Natural killer cell treated with Interleukin-12 subunit alpha and Interleukin-12 subunit beta and Interleukin-15 and Interleukin-18, amount 100 ng/mL, for 72 hours (primary cell): ENCODE measurements at regions not wholly inside any gene's neighbourhood (a gene's known extent, or its start where the extent isn't known, plus 50 kb on each side); places are given as distances from the start of the nearest gene placed in this dataset.
"Not testable (repeated sequence)": the region's sequence is repeated elsewhere in the genome, so short reads cannot be mapped to it uniquely, and the experiment has no call there.

Experiments
- ATAC-seq, 2 donors: fragments of 150-1000 bp; cut with Tn5 transposase in 1 of 2; sonication (Bioruptor Pico), chemical (Tn5 transposase) in 1 of 2; 2 replicates each; pipeline ENCODE4 v1.10.0; 2021
- DNase-seq: peaks from one replicate; pipeline ENCODE4 v3.0.0; 2022; ENCODE audit warnings: low spot score
- H3K27ac Mint-ChIP-seq, 2 donors: 1 replicate in 1 of 2; 2 replicates in 1 of 2; pipeline ENCODE4 v1.8.0; 2022; ENCODE audit warnings: mixed read lengths in 2 of 2, mild to moderate bottlenecking in 1 of 2, moderate library complexity in 1 of 2
- H3K27me3 Mint-ChIP-seq, 2 donors: 1 replicate in 1 of 2; 2 replicates in 1 of 2; pipeline ENCODE4 v1.8.0; 2022; ENCODE audit warnings: mixed read lengths in 2 of 2
- H3K36me3 Mint-ChIP-seq: one replicate; pipeline ENCODE4 v1.8.0; 2022; ENCODE audit warnings: mixed read lengths
- H3K4me1 Mint-ChIP-seq, 2 donors: 1 replicate in 1 of 2; 2 replicates in 1 of 2; pipeline ENCODE4 v1.8.0; 2022; ENCODE audit warnings: low read depth in 2 of 2, mixed read lengths in 2 of 2, mild to moderate bottlenecking in 1 of 2
- H3K4me3 Mint-ChIP-seq: one replicate; pipeline ENCODE4 v1.8.0; 2022; ENCODE audit warnings: mixed read lengths
- H3K9me3 Mint-ChIP-seq: 2 replicates; pipeline ENCODE4 v1.8.0; 2022; ENCODE audit warnings: mixed read lengths

DNA sequence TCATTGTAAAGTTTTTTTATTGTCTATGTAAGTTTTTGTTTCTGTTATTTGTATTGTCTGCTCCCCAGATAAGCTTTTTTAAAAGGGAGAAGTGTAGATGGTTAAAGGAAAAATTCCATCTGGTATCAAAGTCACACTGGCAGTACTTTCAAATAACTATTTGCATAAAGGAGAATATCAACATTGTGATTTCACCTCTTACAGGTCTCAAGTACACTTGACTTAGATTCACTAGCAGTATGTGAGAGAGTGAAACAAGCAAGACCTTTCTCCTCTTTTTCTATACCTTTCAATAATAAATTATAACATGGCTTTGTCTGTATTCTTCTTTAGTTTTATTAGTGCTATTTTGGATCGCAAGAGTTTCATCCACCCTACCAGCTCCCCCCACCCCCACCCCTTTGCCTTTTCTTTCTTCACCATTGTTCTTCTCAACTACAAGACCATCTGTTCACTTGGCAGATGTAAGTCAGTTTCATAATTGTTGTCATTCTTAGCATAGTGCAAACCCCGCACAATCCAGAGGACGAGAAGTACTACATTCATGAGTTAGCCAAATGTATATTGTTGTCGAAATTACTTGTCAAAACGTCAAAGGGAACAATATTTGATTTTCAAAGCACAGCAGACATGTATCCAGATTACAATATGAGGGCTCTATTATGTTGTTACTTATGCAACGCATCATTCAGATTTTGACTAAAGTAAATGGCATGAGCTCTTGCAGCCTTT is 602.7 kb upstream of the FLRT2 start:
- Mint-ChIP-seq H3K9me3 (peaks cover 22% of the 10 kb centered on the region), H3K4me3 (no peak overlapping the region), H3K27me3 (no peaks in the 10 kb centered on the region), H3K4me1 (no peaks in the 10 kb centered on the region), H3K27ac (no peak overlapping the region), H3K36me3 (peaks cover 5% of the 10 kb centered on the region)
- DNase-seq (no peak), ATAC-seq (no peak)

GRCh38 chr14:84929086-84929485 is 600.9 kb upstream of the FLRT2 start:
- H3K27ac Mint-ChIP-seq, result no peak overlapping the region

GRCh38 chr14:84929834-84930233 is 600.1 kb upstream of the FLRT2 start:
- Mint-ChIP-seq H3K36me3 (peaks cover under 1% of the 10 kb centered on the region), H3K4me1 (no peaks in the 10 kb centered on the region), H3K27ac (no peak overlapping the region), H3K27me3 (no peaks in the 10 kb centered on the region), H3K4me3 (no peak overlapping the region), H3K9me3 (peaks cover 17% of the 10 kb centered on the region)
- DNase-seq, result no peak
- no peak for ATAC-seq

More at GRCh38 chr14:84929086-84929485, 600.9 kb upstream of the FLRT2 start:
- no peaks in the 10 kb centered on the region for H3K27me3 Mint-ChIP-seq
- H3K36me3 Mint-ChIP-seq, result peaks cover 5% of the 10 kb centered on the region
- DNase-seq (no peak), ATAC-seq (no peak)
- peaks cover 24% of the 10 kb centered on the region for H3K9me3 Mint-ChIP-seq
- no peak overlapping the region for H3K4me3 Mint-ChIP-seq
- no peaks in the 10 kb centered on the region for H3K4me1 Mint-ChIP-seq

DNA sequence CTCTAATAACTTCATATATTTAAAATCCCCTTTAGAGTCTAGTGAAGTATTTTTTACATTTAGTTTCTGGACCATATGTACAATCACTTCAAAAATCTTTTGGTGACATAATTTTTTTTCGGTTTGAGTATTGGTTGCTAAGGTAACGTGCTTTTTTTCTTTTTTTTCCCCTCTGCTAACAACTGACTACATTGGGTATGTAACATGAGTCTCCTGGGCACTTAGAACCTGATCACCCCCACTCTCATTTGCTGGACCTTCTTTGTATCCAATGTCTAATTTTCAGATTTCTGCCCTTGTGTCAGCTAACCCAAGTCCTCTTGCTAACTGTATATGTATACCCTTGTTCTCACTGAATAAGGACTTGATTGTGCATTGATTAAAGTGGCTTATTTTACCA is 592.9 kb upstream of the FLRT2 start:
- ATAC-seq (no peak), DNase-seq (no peak)
- Mint-ChIP-seq H3K36me3 (peaks cover 4% of the 10 kb centered on the region), H3K4me1 (no peaks in the 10 kb centered on the region), H3K27me3 (no peaks in the 10 kb centered on the region), H3K9me3 (peaks cover 30% of the 10 kb centered on the region), H3K4me3 (no peak overlapping the region), H3K27ac (no peak overlapping the region)

DNA sequence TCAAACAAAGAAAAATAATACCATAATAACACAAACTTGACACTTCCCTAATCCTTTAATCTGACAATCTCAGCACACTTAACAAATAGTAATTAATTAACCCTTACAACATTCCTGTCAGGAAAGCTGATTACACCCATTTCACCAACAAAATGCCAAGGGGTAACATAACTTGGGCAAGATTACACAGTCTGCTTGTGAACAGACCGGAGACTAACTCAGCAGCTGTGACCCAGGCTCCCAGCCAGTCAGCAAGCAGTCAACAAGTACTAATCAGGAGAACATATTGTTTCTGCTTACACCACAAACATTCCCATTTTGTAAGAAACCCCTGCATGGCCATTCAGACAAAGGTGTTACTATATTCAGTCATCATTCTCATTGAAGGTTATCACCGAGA is 592.5 kb upstream of the FLRT2 start:
- Mint-ChIP-seq H3K4me3 (no peak overlapping the region), H3K27ac (no peak overlapping the region), H3K36me3 (peaks cover 4% of the 10 kb centered on the region), H3K9me3 (peaks cover 26% of the 10 kb centered on the region), H3K27me3 (no peaks in the 10 kb centered on the region), H3K4me1 (no peaks in the 10 kb centered on the region)
- DNase-seq (no peak), ATAC-seq (no peak)

DNA sequence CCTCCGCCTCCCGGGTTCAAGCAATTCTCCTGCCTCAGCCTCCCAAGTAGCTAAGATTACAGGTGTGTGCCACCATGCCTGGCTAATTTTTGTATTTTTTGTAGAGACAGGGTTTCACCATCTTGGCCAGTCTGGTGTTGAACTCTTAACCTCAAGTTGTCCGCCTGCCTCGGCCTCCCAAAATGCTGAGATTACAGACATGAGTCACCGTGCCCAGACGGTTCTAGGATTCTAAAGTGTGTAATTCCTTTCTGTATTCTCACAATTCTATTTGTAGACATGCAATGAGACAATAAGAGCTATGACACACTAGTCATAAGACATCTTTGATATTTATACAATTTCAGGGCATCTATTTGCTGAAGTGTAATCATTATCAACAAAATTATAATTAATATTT is 585.0 kb upstream of the FLRT2 start:
- H3K36me3 Mint-ChIP-seq, result not testable (repeated sequence)

DNA sequence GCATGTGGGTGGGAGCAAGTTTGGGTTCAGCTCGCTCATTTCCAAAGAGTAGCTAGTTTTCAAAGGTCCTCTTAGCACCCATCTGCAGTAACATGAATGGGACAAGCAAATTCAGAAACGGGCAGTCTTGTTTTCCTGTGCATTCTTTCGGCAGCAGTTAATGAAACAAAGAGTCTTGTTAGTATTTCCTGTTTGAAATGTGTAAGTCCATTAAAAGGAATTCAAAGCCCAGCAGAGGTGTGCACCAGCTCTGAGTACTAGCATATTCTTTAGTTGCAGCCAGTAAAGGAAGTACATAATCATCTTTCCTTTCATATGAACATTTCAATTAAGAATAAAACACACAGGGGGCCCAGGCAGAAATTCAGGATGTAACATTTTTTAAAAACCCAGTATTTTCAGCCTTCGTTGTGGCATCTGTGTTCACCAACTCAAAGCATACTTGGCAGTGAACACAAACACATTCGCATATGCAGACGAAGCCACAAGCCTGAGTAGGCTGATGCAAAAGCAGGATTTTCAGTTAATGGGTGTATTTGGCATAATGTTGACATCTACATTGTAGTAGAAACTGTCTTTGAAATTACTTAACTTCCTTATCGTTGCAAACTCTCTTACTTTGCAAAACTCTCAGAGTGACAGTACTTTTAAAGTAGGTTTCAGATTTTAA is 570.0 kb upstream of the FLRT2 start:
- no peaks in the 10 kb centered on the region for H3K36me3 Mint-ChIP-seq
- H3K27me3 Mint-ChIP-seq, result no peaks in the 10 kb centered on the region
- H3K4me1 Mint-ChIP-seq, result no peaks in the 10 kb centered on the region
- no peak overlapping the region for H3K27ac Mint-ChIP-seq
- ATAC-seq, result no peak
- H3K9me3 Mint-ChIP-seq, result peaks cover 21% of the 10 kb centered on the region
- H3K4me3 Mint-ChIP-seq, result no peak overlapping the region
- DNase-seq, result no peak

More for the DNA sequence above, 585.0 kb upstream of the FLRT2 start:
- not testable (repeated sequence) for H3K27ac Mint-ChIP-seq, H3K27me3 Mint-ChIP-seq, H3K4me3 Mint-ChIP-seq, H3K4me1 Mint-ChIP-seq, ATAC-seq, H3K9me3 Mint-ChIP-seq, DNase-seq

- no peaks in the 10 kb centered on the region for H3K36me3 Mint-ChIP-seq
- H3K27ac Mint-ChIP-seq, result no peak overlapping the region
- no peak for DNase-seq
- H3K27me3 Mint-ChIP-seq, result no peaks in the 10 kb centered on the region
- H3K9me3 Mint-ChIP-seq, result peaks cover 18% of the 10 kb centered on the region
- H3K4me1 Mint-ChIP-seq, result no peaks in the 10 kb centered on the region
- no peak for ATAC-seq
- H3K4me3 Mint-ChIP-seq, result no peak overlapping the region
Observed at GRCh38 chr14:84961637-84962036, 568.3 kb upstream of the FLRT2 start.

- no peaks in the 10 kb centered on the region for H3K36me3 Mint-ChIP-seq
Observed at GRCh38 chr14:84963518-84963917, 566.4 kb upstream of the FLRT2 start.

DNA sequence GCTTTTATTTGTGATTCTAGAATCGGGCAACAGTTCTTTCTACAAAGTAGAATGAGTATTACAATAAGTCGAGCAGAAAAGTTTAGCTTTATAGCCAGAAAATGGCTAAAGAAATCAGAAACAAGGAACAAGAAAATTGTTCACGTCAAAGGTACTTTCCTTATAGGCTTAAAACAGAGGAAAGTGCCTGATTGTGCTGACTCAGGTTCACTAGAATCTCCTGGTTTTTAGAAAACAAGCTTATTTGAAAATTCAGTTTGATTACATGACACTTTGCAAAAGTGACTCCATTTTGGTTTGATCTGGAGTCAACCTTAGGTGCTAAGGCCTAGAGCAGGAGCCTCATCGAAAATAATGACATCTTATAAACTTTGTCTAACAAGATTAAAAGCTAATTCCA is 564.7 kb upstream of the FLRT2 start:
- ATAC-seq (no peak), DNase-seq (no peak)
- Mint-ChIP-seq H3K4me1 (no peaks in the 10 kb centered on the region), H3K4me3 (no peak overlapping the region), H3K9me3 (peaks cover 13% of the 10 kb centered on the region), H3K27ac (no peak overlapping the region), H3K27me3 (no peaks in the 10 kb centered on the region), H3K36me3 (no peaks in the 10 kb centered on the region)

More at GRCh38 chr14:84963518-84963917, 566.4 kb upstream of the FLRT2 start:
- DNase-seq (no peak), ATAC-seq (no peak)
- Mint-ChIP-seq H3K9me3 (peaks cover 13% of the 10 kb centered on the region), H3K27ac (no peak overlapping the region), H3K27me3 (no peaks in the 10 kb centered on the region), H3K4me3 (no peak overlapping the region), H3K4me1 (no peaks in the 10 kb centered on the region)

GRCh38 chr14:84969501-84969900 is 560.4 kb upstream of the FLRT2 start:
- no peaks in the 10 kb centered on the region for H3K36me3 Mint-ChIP-seq
- H3K9me3 Mint-ChIP-seq, result peaks cover 9% of the 10 kb centered on the region
- DNase-seq (no peak), ATAC-seq (peak in 1 of 2 donors; percentile 20)
- no peaks in the 10 kb centered on the region for H3K4me1 Mint-ChIP-seq
- no peak overlapping the region for H3K27ac Mint-ChIP-seq
- no peaks in the 10 kb centered on the region for H3K27me3 Mint-ChIP-seq
- H3K4me3 Mint-ChIP-seq, result no peak overlapping the region

- DNase-seq (no peak), ATAC-seq (no peak)
- no peaks in the 10 kb centered on the region for H3K4me1 Mint-ChIP-seq
- H3K27me3 Mint-ChIP-seq, result no peaks in the 10 kb centered on the region
- no peak overlapping the region for H3K27ac Mint-ChIP-seq
- no peaks in the 10 kb centered on the region for H3K36me3 Mint-ChIP-seq
- no peak overlapping the region for H3K4me3 Mint-ChIP-seq
- peaks cover 10% of the 10 kb centered on the region for H3K9me3 Mint-ChIP-seq
Observed at GRCh38 chr14:84975241-84975902, 554.6 kb upstream of the FLRT2 start.

DNA sequence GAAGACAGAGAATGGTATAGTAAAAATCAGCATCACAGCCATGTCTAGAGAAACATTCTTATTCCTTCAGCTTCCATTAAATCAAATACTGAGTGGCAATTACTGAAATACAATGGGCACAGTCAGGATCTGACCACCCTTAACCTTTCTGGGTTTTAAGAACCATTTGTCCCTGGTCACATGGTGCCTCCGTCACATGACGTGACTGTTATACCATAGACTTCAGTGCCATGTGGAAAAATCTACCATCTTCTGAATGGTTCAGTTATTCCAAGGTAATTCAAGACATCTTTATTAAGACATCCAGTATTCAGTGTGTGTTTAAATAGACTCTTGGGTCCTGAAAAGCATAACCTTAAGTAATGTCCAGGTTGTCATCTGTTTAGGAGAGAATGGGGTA is 553.1 kb upstream of the FLRT2 start:
- H3K9me3 Mint-ChIP-seq, result peaks cover 10% of the 10 kb centered on the region
- no peaks in the 10 kb centered on the region for H3K27me3 Mint-ChIP-seq
- H3K4me3 Mint-ChIP-seq, result no peak overlapping the region
- ATAC-seq, result no peak
- DNase-seq, result no peak
- no peaks in the 10 kb centered on the region for H3K4me1 Mint-ChIP-seq
- no peaks in the 10 kb centered on the region for H3K36me3 Mint-ChIP-seq
- no peak overlapping the region for H3K27ac Mint-ChIP-seq

- H3K36me3 Mint-ChIP-seq, result no peaks in the 10 kb centered on the region
- H3K4me3 Mint-ChIP-seq, result no peak overlapping the region
- no peak for DNase-seq
- H3K27me3 Mint-ChIP-seq, result no peaks in the 10 kb centered on the region
- H3K4me1 Mint-ChIP-seq, result no peaks in the 10 kb centered on the region
- ATAC-seq, result no peak
- H3K27ac Mint-ChIP-seq, result no peak overlapping the region
- peaks cover 20% of the 10 kb centered on the region for H3K9me3 Mint-ChIP-seq
Observed at GRCh38 chr14:84987042-84987441, 542.9 kb upstream of the FLRT2 start.
